ENCODE measurements at regions not wholly inside any gene's neighbourhood (a gene's known extent, or its start where the extent isn't known, plus 50 kb on each side); places are given as distances from the start of the nearest gene placed in this dataset.

DNA sequence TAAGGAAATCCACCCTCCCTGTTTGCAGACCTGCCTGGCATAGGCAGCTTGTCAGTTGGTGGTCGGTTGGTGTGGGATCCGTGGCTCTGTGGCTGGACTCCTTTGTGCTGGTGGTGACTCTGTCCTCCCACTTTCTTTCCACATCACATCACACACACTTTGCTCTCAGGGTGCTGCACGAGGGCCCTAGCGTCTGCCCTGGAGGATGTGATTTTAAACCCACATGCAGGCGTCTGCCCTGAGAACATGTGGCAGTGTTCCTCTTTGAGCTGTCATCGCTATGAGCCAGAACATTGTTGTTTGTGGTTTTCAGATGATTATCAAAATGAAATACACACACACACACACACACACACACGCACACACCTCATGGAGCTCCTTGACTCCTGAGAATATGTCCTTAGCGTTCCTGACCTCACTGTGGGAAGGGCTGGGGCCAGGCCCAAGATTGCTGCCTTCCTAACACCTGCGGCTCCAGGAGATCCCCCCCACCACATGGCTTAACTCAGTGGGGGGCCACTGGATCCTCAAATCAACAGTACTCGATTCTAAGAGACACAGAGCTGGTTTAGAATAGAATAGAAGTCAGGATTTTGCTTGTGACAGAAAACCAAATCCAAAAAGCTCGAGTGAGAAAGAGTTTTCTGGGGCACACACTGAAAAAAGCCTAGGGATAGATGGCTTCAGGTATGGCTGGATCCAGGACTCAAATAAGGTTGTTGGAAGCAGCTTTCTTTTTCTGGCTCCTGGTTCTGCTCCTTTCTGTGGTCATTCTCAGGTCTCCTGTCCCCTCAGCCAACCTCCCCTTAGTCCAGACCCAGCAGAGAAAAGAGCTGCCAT, 54.8 kb downstream of the RTP5 start:
- Histone ChIP-seq H3K27me3 (peaks cover 0 to 3% (median 0%) of the 10 kb centered on the region in 3 donors), H3K9me3 (no peaks in the 10 kb centered on the region), H3K4me1 (no peaks in the 10 kb centered on the region), H3K27ac (no peak overlapping the region), H3K4me3 (no peak overlapping the region), H3K36me3 (no peaks in the 10 kb centered on the region)
- TF ChIP-seq POLR2AphosphoS5 (IDR thresholded peaks at IDR 0.05) (no peak), POLR2A (IDR thresholded peaks at IDR 0.05) (no peak), EP300 (IDR thresholded peaks at IDR 0.05) (no peak)
- TF ChIP-seq, protein P1, sequence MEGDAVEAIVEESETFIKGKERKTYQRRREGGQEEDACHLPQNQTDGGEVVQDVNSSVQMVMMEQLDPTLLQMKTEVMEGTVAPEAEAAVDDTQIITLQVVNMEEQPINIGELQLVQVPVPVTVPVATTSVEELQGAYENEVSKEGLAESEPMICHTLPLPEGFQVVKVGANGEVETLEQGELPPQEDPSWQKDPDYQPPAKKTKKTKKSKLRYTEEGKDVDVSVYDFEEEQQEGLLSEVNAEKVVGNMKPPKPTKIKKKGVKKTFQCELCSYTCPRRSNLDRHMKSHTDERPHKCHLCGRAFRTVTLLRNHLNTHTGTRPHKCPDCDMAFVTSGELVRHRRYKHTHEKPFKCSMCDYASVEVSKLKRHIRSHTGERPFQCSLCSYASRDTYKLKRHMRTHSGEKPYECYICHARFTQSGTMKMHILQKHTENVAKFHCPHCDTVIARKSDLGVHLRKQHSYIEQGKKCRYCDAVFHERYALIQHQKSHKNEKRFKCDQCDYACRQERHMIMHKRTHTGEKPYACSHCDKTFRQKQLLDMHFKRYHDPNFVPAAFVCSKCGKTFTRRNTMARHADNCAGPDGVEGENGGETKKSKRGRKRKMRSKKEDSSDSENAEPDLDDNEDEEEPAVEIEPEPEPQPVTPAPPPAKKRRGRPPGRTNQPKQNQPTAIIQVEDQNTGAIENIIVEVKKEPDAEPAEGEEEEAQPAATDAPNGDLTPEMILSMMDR (IDR thresholded peaks at IDR 0.05), result no peak
- DNase-seq, result no peak
- intact Hi-C loops (cut with DNase I), result no loop called here
- WGBS, 2 donors, result 71 to 84% methylated on average over 11 of the region's 11 CpGs

DNA sequence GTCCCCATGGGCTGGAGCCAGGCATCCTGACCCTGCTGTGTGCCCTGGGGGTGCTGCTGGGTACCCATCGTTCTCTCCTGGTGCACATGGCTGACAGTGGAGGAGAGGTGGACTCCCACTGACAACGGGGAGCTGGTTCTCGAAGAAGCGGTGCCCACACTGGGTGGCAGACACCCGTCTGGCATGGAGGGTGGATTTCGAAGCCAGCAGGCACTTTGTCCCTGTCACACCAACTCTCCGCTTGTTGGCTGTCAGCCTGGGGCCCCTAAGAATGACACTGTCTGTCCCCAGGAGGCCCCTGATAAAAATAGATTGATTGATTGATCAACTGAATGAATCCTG, 55.4 kb downstream of the RTP5 start:
- 89 to 95% methylated on average over 7 of the region's 7 CpGs for WGBS, 2 donors
- intact Hi-C loops (cut with DNase I), result no loop called here
- H3K4me1 ChIP-seq, result no peaks in the 10 kb centered on the region
- no peak for DNase-seq
- H3K27me3 ChIP-seq, result peaks cover 0 to 3% (median 0%) of the 10 kb centered on the region in 3 donors
- TF ChIP-seq POLR2A (IDR thresholded peaks at IDR 0.05) (no peak), POLR2AphosphoS5 (IDR thresholded peaks at IDR 0.05) (no peak), EP300 (IDR thresholded peaks at IDR 0.05) (no peak)
- TF ChIP-seq, protein P1 (IDR thresholded peaks at IDR 0.05), result no peak
- H3K4me3 ChIP-seq, result no peak overlapping the region
- no peaks in the 10 kb centered on the region for H3K36me3 ChIP-seq
- no peak overlapping the region for H3K27ac ChIP-seq
- no peaks in the 10 kb centered on the region for H3K9me3 ChIP-seq

DNA sequence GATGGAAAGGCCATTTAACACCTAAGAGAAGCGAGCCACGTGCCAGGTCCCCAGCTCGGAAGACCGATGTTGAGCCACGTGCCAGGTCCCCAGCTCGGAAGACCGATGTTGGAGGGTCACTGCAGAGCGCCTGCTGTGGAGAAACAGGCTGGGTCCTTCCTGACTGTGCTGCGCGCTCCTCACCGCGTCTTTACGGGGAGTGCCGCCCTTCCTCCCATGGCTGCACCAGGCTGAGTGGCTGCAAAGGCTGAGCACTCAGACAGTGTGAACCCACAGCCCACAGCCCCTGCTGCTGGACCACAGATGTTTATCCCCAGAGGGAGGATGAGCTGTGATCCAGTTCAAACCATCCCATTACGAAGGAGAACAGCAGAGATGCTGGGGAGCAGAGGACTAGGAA, 55.7 kb downstream of the RTP5 start:
- no peaks in the 10 kb centered on the region for H3K9me3 ChIP-seq
- DNase-seq, result no peak
- no peak overlapping the region for H3K4me3 ChIP-seq
- no peak overlapping the region for H3K27ac ChIP-seq
- 93% methylated on average over 15 of the region's 15 CpGs for WGBS, 2 donors
- no peak for TF ChIP-seq EP300 (IDR thresholded peaks at IDR 0.05)
- no peak for TF ChIP-seq POLR2A (IDR thresholded peaks at IDR 0.05)
- TF ChIP-seq, protein P1 (IDR thresholded peaks at IDR 0.05), result no peak
- TF ChIP-seq POLR2AphosphoS5 (IDR thresholded peaks at IDR 0.05), result no peak
- H3K4me1 ChIP-seq, result no peaks in the 10 kb centered on the region
- H3K36me3 ChIP-seq, result no peaks in the 10 kb centered on the region
- H3K27me3 ChIP-seq, result peaks cover 0 to 3% (median 0%) of the 10 kb centered on the region in 3 donors
- intact Hi-C loops (cut with DNase I), result no loop called here

DNA sequence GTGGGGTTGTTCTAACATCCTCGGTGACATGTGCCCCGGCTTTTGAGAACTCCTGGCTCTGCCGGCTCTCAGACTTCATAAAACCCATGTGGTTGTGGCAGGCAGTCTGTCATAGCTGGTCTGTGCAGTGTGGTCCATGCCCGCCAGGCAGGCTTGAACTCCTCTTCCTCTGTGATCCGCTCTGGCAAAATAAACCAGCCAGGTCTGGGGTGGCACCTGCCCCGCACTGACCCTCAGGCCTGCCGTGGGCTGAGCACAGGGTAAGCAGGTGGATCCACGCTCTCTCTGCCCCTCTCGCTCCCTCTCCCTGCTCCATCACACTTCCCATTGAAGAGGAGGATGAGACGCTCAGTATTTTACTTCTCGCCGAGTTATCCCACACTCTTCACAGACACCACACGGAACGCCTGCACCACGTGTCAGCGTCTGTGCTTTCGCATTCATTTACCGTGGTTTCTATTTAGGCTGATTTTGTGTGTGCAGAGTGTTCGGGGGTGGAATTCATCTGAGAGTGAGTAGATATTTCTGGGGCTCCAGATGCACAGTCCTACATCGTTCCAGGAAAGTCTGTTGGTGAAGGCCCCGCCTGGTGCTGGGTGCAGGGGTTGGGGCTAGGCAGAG, 56.4 kb downstream of the RTP5 start:
- WGBS, 2 donors, result 77 to 83% methylated on average over 21 of the region's 21 CpGs
- intact Hi-C loops (cut with DNase I), result no loop called here
- Histone ChIP-seq H3K4me3 (no peak overlapping the region), H3K27me3 (peaks cover 0 to 3% (median 0%) of the 10 kb centered on the region in 3 donors), H3K27ac (no peak overlapping the region), H3K9me3 (no peaks in the 10 kb centered on the region), H3K4me1 (no peaks in the 10 kb centered on the region), H3K36me3 (no peaks in the 10 kb centered on the region)
- no peak for TF ChIP-seq EP300 (IDR thresholded peaks at IDR 0.05)
- TF ChIP-seq, protein P1 (IDR thresholded peaks at IDR 0.05), result no peak
- no peak for DNase-seq
